Psoas muscle (tissue), 7 donors: ENCODE measurements at regions not wholly inside any gene's neighbourhood (a gene's known extent, or its start where the extent isn't known, plus 50 kb on each side); places are given as distances from the start of the nearest gene placed in this dataset.

Source experiments
- ATAC-seq, 4 donors: fragments of 200-7000 bp; cut with Tn5 transposase; one replicate each; pipeline ENCODE4 v1.9.1; 2020; ENCODE audit warnings: moderate library complexity in 3 of 4, mild to moderate bottlenecking in 2 of 4
- DNase-seq, 2 donors: peaks; one replicate each; pipeline ENCODE4 v3.0.0-alpha.2; 2020
- H3K27ac ChIP-seq: fragments of 200-600 bp; one replicate; pipeline ENCODE4 v1.8.0; 2022
- H3K27me3 ChIP-seq, 3 donors: fragments of 200-600 bp in 1 of 3; one replicate each; pipeline versions ENCODE4 v1.6.1 to v1.8.0; 2013 to 2022; ENCODE audit warnings: low read length in 2 of 3, mild to moderate bottlenecking in 2 of 3, moderate library complexity in 1 of 3; ENCODE audit not compliant: insufficient read depth in 3 of 3
- H3K36me3 ChIP-seq, 2 donors: fragments of 200-600 bp in 1 of 2; one replicate each; pipeline versions ENCODE4 v1.6.1 to v1.8.0; 2013 to 2022; ENCODE audit warnings: low read depth in 1 of 2, mild to moderate bottlenecking in 1 of 2, moderate library complexity in 1 of 2; ENCODE audit not compliant: insufficient read depth in 1 of 2
- H3K4me1 ChIP-seq: fragments of 200-600 bp; one replicate; pipeline ENCODE4 v1.8.0; 2022
- H3K4me3 ChIP-seq: fragments of 200-600 bp; one replicate; pipeline ENCODE4 v1.8.0; 2022; ENCODE audit warnings: mild to moderate bottlenecking
- H3K9me3 ChIP-seq: fragments of 200-600 bp; one replicate; pipeline ENCODE4 v1.8.0; 2022
- WGBS, 3 donors: extraction: QIAGEN DNeasy Blood & Tissue Kit; methylation state at CpG; one replicate each; pipeline versions ENCODE4 v1.1.6 to v1.1.7; 2013; 5-methylcytosine and 5-hydroxymethylcytosine counted together
- intact Hi-C, 2 donors: fragments of 100-400 bp; cut with DNase I; formaldehyde crosslinking; loops; one replicate each; pipeline versions ENCODE4 v1.11.0 to v1.14.2; 2022
- TF ChIP-seq, protein P1 (sequence below): fragments of 200-600 bp; IDR thresholded peaks from one replicate; pipeline ENCODE4 v1.8.0; 2022; ENCODE audit warnings: antibody characterized with exemption
- donor health status: healthy with polysubstance abuse.
- donor health status: DM: no; HTN: no; CAD: no; lungs with moderate emphysema.
- donor health status: Bipolar disorder and iron deficiency.
- donor health status: healthy.
- donor health status: DM: yes; HTN: yes; CAD: no.
- donor health status: DM: no; HTN: no; CAD: no.
- donor health status: DM: yes; HTN: yes; CAD: no.

GRCh38 chr5:57993866-57994265 lies 466.0 kb downstream of the PLK2 start:
- no peaks in the 10 kb centered on the region for H3K9me3 ChIP-seq
- intact Hi-C loops, result no loop called here
- no peak overlapping the region for H3K27ac ChIP-seq
- ATAC-seq, result no peak
- no peaks in the 10 kb centered on the region for H3K27me3 ChIP-seq
- DNase-seq, result no peak
- no peaks in the 10 kb centered on the region for H3K36me3 ChIP-seq
- H3K4me3 ChIP-seq, result no peak overlapping the region
- TF ChIP-seq, protein P1, sequence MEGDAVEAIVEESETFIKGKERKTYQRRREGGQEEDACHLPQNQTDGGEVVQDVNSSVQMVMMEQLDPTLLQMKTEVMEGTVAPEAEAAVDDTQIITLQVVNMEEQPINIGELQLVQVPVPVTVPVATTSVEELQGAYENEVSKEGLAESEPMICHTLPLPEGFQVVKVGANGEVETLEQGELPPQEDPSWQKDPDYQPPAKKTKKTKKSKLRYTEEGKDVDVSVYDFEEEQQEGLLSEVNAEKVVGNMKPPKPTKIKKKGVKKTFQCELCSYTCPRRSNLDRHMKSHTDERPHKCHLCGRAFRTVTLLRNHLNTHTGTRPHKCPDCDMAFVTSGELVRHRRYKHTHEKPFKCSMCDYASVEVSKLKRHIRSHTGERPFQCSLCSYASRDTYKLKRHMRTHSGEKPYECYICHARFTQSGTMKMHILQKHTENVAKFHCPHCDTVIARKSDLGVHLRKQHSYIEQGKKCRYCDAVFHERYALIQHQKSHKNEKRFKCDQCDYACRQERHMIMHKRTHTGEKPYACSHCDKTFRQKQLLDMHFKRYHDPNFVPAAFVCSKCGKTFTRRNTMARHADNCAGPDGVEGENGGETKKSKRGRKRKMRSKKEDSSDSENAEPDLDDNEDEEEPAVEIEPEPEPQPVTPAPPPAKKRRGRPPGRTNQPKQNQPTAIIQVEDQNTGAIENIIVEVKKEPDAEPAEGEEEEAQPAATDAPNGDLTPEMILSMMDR, result no peak
- no peaks in the 10 kb centered on the region for H3K4me1 ChIP-seq
- 94 to 98% (median 95%) methylated on average over 1 of the region's 1 CpG for WGBS, 3 donors

- Histone ChIP-seq H3K27ac (no peak overlapping the region), H3K27me3 (no peaks in the 10 kb centered on the region), H3K9me3 (no peaks in the 10 kb centered on the region), H3K4me3 (no peak overlapping the region), H3K4me1 (no peaks in the 10 kb centered on the region), H3K36me3 (no peaks in the 10 kb centered on the region)
- no peak for ATAC-seq
- intact Hi-C loops, result no loop called here
- TF ChIP-seq, protein P1, result no peak
- no peak for DNase-seq
- WGBS, 3 donors, result 61 to 77% (median 64%) methylated on average over 3 of the region's 3 CpGs
Observed at GRCh38 chr5:57989378-57989777, 470.5 kb downstream of the PLK2 start.

- intact Hi-C loops, result no loop called here
- no peaks in the 10 kb centered on the region for H3K9me3 ChIP-seq
- WGBS, 3 donors, result 66 to 80% (median 69%) methylated on average over 1 of the region's 1 CpG
- TF ChIP-seq, protein P1, result no peak
- H3K27me3 ChIP-seq, result no peaks in the 10 kb centered on the region
- no peak overlapping the region for H3K4me3 ChIP-seq
- no peak for DNase-seq
- no peaks in the 10 kb centered on the region for H3K36me3 ChIP-seq
- H3K4me1 ChIP-seq, result no peaks in the 10 kb centered on the region
- ATAC-seq, result no peak
- H3K27ac ChIP-seq, result no peak overlapping the region
Observed at GRCh38 chr5:57988813-57989212, 471.1 kb downstream of the PLK2 start.

DNA sequence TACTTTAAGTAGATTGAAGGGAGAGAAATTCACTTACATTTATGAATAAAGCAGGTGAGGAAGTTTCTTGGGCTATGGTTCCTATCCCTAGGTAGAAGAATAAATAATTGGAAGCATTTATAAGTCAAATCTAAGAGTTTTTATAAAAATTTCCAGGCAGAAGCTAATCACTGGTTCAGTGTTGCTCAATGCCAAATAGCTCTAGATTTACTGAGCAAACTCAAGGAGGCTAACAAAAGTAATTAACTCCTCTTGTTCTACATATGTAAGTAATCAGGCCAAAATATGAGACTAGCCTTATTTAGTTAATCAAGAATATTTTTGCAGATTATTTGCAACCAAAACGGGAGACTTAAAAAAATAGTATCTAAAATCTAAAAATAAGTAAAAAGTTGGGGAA lies 472.3 kb downstream of the PLK2 start:
- ATAC-seq (no peak), DNase-seq (no peak)
- WGBS, 3 donors, result 63 to 79% (median 66%) methylated on average over 1 of the region's 1 CpG
- no peaks in the 10 kb centered on the region for H3K36me3 ChIP-seq
- H3K4me3 ChIP-seq, result no peak overlapping the region
- no peaks in the 10 kb centered on the region for H3K27me3 ChIP-seq
- no peaks in the 10 kb centered on the region for H3K4me1 ChIP-seq
- H3K27ac ChIP-seq, result no peak overlapping the region
- intact Hi-C loops, result no loop called here
- no peaks in the 10 kb centered on the region for H3K9me3 ChIP-seq
- TF ChIP-seq, protein P1, result no peak

GRCh38 chr5:57986761-57987341 lies 473.0 kb downstream of the PLK2 start:
- intact Hi-C loops, result no loop called here
- Histone ChIP-seq H3K4me1 (no peaks in the 10 kb centered on the region), H3K27ac (no peak overlapping the region), H3K4me3 (no peak overlapping the region), H3K27me3 (no peaks in the 10 kb centered on the region), H3K9me3 (no peaks in the 10 kb centered on the region), H3K36me3 (no peaks in the 10 kb centered on the region)
- DNase-seq (no peak), ATAC-seq (no peak)
- TF ChIP-seq, protein P1, result no peak
